WTC11 (cell line): ENCODE measurements at regions not wholly inside any gene's neighbourhood (a gene's known extent, or its start where the extent isn't known, plus 50 kb on each side); places are given as distances from the start of the nearest gene placed in this dataset.

Experiments used
- NR2C2 ChIP-seq: sonication (generic); formaldehyde crosslinking; IDR thresholded peaks from 2 replicates; pipeline ENCODE4 v1.8.0; 2022; ENCODE audit warnings: mild to moderate bottlenecking, missing genetic modification reagents
- NR3C1 ChIP-seq: sonication (generic); formaldehyde crosslinking; conservative IDR thresholded peaks from 2 replicates; pipeline ENCODE4 v1.8.1; 2023; ENCODE audit warnings: low read depth, mild to moderate bottlenecking, missing genetic modification reagents
- TF ChIP-seq, protein P1 (sequence below): fragments of 200-600 bp; IDR thresholded peaks from 2 replicates; pipeline ENCODE4 v1.8.0; 2022; ENCODE audit warnings: antibody characterized with exemption
- TF ChIP-seq, protein P2 (sequence below): sonication (generic); formaldehyde crosslinking; IDR thresholded peaks from 2 replicates; pipeline ENCODE4 v1.8.0; 2022; ENCODE audit warnings: mild to moderate bottlenecking, missing genetic modification reagents
- TF ChIP-seq, protein P3 (sequence below): sonication (generic); formaldehyde crosslinking; IDR thresholded peaks from 2 replicates; pipeline ENCODE4 v1.8.1; 2023; ENCODE audit warnings: mild to moderate bottlenecking, missing genetic modification reagents
- TF ChIP-seq, protein P4 (sequence below): sonication (generic); formaldehyde crosslinking; IDR thresholded peaks from 2 replicates; pipeline ENCODE4 v1.8.1; 2023; ENCODE audit warnings: mild to moderate bottlenecking, missing genetic modification reagents, borderline replicate concordance
- TF ChIP-seq, protein P5 (sequence below): sonication (generic); formaldehyde crosslinking; IDR thresholded peaks from 2 replicates; pipeline ENCODE4 v1.8.1; 2023; ENCODE audit warnings: mild to moderate bottlenecking, missing genetic modification reagents

DNA sequence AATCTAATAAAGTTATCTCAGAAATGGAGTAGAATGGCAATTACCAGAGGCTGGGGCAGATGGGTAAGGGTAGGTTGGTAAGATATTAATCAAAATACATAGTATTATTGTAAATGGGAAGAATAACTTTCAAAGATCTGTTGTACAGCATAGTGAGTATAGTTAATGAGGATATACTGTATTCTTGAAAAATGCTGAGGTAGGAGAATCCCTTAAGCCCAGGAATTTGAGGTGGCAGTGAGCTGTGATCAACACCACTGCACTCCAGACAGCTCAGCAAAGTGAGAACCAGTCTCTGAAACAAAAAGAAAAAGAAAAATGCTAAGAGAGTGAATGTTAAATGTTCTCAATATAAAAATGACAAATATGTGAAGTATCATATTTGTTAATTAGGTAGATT is 1033.7 kb downstream of the KCNT2 start:
- TF ChIP-seq, protein P1, sequence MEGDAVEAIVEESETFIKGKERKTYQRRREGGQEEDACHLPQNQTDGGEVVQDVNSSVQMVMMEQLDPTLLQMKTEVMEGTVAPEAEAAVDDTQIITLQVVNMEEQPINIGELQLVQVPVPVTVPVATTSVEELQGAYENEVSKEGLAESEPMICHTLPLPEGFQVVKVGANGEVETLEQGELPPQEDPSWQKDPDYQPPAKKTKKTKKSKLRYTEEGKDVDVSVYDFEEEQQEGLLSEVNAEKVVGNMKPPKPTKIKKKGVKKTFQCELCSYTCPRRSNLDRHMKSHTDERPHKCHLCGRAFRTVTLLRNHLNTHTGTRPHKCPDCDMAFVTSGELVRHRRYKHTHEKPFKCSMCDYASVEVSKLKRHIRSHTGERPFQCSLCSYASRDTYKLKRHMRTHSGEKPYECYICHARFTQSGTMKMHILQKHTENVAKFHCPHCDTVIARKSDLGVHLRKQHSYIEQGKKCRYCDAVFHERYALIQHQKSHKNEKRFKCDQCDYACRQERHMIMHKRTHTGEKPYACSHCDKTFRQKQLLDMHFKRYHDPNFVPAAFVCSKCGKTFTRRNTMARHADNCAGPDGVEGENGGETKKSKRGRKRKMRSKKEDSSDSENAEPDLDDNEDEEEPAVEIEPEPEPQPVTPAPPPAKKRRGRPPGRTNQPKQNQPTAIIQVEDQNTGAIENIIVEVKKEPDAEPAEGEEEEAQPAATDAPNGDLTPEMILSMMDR = no peak
- TF ChIP-seq, protein P2, sequence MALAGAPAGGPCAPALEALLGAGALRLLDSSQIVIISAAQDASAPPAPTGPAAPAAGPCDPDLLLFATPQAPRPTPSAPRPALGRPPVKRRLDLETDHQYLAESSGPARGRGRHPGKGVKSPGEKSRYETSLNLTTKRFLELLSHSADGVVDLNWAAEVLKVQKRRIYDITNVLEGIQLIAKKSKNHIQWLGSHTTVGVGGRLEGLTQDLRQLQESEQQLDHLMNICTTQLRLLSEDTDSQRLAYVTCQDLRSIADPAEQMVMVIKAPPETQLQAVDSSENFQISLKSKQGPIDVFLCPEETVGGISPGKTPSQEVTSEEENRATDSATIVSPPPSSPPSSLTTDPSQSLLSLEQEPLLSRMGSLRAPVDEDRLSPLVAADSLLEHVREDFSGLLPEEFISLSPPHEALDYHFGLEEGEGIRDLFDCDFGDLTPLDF (CRISPR knock-in tag) = no peak
- TF ChIP-seq NR3C1 (CRISPR knock-in tag) (no peak), NR2C2 (CRISPR knock-in tag) (no peak)
- TF ChIP-seq, protein P3, sequence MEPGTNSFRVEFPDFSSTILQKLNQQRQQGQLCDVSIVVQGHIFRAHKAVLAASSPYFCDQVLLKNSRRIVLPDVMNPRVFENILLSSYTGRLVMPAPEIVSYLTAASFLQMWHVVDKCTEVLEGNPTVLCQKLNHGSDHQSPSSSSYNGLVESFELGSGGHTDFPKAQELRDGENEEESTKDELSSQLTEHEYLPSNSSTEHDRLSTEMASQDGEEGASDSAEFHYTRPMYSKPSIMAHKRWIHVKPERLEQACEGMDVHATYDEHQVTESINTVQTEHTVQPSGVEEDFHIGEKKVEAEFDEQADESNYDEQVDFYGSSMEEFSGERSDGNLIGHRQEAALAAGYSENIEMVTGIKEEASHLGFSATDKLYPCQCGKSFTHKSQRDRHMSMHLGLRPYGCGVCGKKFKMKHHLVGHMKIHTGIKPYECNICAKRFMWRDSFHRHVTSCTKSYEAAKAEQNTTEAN = no peak
- TF ChIP-seq, protein P4, sequence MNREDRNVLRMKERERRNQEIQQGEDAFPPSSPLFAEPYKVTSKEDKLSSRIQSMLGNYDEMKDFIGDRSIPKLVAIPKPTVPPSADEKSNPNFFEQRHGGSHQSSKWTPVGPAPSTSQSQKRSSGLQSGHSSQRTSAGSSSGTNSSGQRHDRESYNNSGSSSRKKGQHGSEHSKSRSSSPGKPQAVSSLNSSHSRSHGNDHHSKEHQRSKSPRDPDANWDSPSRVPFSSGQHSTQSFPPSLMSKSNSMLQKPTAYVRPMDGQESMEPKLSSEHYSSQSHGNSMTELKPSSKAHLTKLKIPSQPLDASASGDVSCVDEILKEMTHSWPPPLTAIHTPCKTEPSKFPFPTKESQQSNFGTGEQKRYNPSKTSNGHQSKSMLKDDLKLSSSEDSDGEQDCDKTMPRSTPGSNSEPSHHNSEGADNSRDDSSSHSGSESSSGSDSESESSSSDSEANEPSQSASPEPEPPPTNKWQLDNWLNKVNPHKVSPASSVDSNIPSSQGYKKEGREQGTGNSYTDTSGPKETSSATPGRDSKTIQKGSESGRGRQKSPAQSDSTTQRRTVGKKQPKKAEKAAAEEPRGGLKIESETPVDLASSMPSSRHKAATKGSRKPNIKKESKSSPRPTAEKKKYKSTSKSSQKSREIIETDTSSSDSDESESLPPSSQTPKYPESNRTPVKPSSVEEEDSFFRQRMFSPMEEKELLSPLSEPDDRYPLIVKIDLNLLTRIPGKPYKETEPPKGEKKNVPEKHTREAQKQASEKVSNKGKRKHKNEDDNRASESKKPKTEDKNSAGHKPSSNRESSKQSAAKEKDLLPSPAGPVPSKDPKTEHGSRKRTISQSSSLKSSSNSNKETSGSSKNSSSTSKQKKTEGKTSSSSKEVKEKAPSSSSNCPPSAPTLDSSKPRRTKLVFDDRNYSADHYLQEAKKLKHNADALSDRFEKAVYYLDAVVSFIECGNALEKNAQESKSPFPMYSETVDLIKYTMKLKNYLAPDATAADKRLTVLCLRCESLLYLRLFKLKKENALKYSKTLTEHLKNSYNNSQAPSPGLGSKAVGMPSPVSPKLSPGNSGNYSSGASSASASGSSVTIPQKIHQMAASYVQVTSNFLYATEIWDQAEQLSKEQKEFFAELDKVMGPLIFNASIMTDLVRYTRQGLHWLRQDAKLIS (CRISPR knock-in tag) = no peak
- TF ChIP-seq, protein P5, sequence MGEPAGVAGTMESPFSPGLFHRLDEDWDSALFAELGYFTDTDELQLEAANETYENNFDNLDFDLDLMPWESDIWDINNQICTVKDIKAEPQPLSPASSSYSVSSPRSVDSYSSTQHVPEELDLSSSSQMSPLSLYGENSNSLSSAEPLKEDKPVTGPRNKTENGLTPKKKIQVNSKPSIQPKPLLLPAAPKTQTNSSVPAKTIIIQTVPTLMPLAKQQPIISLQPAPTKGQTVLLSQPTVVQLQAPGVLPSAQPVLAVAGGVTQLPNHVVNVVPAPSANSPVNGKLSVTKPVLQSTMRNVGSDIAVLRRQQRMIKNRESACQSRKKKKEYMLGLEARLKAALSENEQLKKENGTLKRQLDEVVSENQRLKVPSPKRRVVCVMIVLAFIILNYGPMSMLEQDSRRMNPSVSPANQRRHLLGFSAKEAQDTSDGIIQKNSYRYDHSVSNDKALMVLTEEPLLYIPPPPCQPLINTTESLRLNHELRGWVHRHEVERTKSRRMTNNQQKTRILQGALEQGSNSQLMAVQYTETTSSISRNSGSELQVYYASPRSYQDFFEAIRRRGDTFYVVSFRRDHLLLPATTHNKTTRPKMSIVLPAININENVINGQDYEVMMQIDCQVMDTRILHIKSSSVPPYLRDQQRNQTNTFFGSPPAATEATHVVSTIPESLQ = no peak
